HG03103 (cell line): ENCODE measurements at regions not wholly inside any gene's neighbourhood (a gene's known extent, or its start where the extent isn't known, plus 50 kb on each side); places are given as distances from the start of the nearest gene placed in this dataset.
"Not testable (repeated sequence)": the region's sequence is repeated elsewhere in the genome, so short reads cannot be mapped to it uniquely, and the experiment has no call there.

Experiments
- ATAC-seq: cut with Tn5 transposase; IDR thresholded peaks from one replicate; pipeline ENCODE4 v1.9.1; 2021; ENCODE audit warnings: low read depth; ENCODE audit not compliant: unreplicated experiment

DNA sequence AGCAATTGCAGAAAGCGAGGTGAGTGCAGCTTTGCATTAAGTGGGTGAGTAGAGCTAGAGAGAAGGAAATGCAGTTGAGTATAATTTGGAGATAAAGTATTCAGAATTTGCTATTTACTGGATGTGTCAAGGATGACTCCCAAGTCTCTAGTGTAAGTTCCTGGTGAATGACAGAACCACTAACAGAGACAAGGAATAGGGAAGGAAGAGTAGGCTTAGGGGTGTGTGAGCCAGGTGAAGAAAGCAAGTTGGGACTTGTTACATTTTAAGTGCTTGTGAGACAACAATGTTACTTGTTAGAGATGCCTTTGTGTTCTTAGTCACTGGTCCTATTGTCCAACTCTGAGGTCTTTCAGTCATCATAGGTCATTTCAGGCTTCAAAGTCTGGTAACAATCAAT lies 70.8 kb downstream of the TBC1D26 start:
- ATAC-seq: not testable (repeated sequence)

DNA sequence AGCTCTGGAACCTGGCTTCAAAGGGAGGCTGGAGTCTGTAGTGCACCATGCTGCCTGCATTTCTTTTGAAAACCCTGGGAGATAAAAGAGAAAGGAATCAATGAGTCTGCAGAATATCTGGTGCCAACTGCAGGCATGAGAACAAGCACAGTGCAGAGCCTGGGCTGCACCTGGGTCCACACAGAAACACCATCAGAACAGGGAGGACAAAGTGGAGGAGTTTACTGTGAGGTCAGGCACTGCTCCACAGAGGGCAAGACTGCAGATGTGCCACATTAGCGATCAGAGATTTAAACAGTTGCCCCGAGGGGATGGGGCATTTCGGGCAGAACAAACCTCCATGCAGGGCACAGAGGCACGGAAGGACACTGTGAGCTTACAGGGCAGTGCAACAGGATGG lies 74.7 kb downstream of the TBC1D26 start:
- ATAC-seq: not testable (repeated sequence)

DNA sequence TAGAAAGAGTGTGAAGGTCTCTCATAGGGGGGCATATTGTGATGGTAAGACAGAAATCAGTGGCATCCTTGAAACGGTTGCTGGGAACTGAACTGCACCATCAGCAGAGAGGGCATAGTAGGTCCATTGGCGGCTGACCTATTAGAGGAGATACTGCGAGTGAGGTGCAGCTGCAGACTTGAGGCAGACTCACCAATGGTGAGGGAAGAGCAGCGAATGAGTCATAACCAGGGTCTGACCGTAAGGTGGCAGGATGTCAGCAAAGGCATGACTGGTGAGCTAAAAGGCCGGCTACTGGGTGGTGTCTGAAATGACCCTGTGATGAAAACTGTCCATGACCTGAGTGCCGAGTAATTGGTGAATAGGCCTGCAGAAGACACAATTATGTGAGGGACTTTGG lies 81.3 kb downstream of the TBC1D26 start:
- ATAC-seq: not testable (repeated sequence)

DNA sequence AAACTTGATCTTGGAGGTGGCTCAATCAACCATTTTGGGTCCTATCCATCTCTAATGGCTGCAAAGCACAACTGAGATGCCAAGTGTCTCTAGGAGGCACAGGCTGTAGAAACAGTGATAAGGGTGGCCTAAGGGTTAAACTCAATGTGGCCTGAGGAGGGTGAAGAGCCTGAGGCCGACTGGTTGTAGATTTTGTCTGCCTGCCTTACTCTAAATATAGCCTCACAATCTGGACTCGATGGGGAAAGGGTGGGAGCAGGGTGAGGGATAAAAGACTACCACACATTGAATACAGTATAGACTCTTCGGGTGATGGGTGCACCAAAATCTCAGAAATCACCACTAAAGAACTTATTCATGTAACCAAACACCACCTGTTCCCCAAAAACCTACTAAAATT lies 81.9 kb downstream of the TBC1D26 start:
- not testable (repeated sequence) for ATAC-seq

DNA sequence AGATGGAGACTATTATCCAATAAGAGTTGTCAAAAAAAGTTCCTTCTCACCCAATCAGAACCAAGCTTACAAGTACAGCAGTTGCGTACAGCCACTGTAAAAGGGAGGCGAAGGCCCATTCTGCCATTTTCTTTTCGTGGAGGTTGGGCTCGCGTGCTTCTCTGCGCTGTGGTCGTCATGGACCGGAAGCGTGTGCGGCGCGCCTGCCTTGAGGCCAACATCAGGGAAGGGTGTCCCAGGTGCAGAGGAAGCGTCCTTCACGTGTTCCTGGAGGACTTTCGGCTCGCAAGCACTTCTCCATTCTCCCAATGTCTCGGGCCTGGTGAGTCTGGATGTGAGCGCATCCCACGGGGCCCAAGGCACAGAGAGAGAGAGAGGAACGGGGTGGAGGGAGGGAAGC lies 85.8 kb downstream of the TBC1D26 start:
- not testable (repeated sequence) for ATAC-seq

DNA sequence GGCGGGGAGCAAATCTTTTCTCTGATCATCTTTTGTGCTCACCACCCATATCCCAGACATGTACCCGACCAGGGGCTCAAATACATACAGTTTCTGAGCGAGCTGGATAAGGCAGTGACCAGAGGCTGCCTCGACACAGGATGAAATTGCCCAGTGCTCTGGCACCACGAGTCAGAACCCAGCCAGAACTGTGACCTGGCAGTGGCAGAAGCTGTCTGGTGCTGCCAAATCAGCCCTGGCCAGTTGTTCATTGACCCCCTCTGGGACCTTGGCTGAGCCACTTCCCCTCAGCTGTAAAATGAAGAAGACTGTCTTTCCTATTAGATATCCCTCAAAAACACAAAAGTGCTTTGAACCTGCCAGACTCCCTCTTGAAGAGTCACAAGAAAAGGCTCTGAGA lies 90.2 kb downstream of the TBC1D26 start:
- not testable (repeated sequence) for ATAC-seq

DNA sequence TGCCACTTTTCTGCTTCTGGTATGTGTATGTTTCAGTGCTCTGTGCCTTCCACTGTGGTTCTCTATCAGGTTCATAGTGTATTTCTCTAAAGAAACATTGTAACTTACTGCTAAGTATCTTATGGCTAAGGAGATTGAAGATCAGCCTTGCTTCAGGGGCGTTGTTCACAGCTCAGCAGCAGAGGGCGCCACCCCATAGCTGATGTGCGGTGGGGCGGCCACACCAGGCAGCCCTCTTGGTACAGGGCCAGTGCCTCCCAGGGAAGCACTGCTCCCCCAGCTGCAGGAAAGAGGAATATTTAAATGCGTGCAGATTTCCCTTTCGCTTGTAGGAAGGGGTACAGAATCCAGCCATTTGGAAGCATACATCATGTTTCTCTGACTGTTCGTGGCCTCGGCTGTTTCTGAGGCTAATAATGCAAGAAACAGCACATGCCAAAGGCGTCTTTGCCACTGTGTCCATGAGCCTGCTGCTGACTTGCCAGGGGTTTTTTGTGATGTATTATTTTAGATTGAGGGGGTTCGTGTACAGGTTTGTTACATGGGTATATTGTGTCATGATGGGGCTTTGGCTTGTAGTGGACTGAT lies 96.7 kb downstream of the TBC1D26 start:
- ATAC-seq: peak; percentile 31

DNA sequence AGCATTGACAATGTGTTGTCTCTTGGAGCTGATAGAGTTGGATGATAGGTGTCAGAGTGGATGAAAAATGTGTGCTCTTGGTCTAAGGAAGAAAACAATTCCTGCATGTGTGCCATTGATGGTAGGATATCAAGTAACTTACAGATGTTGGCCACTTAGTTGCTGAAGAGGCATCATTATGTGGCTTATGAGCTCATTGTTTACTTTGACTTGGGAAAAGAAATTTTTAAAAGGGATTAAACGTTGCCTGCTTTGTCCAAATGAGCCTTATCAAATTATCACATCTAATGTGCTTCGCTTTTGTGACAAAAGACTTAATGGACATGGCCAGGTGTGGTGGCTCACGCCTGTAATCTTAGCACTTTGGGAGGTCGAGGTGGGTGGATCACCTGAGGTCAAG lies 98.1 kb downstream of the TBC1D26 start:
- not testable (repeated sequence) for ATAC-seq

DNA sequence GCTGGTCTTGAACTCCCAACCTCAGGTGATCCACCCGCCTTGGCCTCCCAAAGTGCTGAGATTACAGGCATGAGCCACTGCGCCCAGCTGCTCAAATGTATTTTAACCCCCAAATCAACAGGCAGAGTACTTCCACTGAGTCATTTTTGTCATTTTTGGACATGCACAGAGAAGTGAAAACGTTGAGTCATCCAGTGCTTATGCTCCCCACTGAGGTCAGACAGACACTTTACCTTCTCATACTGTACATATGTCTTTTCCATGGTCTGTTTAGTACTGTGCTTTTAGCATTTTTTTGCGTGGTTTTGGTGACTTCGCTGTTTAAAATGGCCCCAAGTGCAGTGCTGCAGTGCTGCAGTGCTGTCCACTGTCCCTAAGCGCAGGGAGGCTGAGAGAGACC lies 99.1 kb downstream of the TBC1D26 start:
- peak; percentile 91 for ATAC-seq

DNA sequence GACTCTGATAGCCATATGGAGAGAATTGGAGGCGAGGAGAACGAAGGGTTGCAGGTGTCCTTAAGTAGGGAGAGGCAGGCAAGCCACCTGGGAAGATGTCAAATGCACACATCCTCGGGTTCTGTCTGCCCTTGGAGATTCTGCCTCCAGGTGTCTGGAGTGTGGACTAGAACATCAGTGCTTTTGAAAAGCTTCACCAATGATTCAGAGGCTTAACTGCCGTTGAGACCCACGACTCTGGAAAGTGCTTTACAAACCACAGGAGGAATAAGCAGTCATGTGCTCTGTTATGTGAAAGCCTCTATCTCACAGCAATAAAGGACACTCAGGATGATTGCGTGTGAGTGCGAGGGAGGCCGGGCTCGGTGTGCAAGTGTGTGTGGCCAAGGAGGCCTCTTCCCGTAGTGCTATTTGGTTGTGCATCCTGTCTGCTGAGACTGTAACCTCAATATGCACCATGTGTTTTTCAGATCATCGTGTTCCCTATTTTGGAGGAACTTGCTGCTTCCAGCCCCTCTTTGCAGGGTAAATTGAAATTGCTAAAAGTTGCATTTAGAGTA lies 100.9 kb downstream of the TBC1D26 start:
- not testable (repeated sequence) for ATAC-seq

DNA sequence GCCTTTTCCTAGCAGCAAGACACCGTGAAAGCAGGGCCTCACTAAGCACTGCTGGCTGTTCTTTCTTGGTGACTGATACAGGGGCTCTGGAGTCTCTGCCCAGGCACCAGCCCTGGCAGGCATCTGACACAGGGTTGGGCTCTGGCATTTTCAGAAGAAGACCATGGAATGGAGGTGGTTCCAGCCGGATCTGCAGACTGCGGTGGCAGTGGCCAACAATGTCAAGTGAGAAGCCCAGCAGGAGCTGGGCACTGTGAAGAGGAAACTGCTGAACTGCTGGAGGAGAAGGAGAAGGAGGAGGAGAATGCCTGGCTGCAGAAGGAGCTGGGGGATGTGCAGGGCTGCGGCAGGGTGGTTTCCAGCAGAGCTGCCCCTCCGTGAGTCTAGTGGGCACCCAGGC lies 101.8 kb downstream of the TBC1D26 start:
- not testable (repeated sequence) for ATAC-seq

DNA sequence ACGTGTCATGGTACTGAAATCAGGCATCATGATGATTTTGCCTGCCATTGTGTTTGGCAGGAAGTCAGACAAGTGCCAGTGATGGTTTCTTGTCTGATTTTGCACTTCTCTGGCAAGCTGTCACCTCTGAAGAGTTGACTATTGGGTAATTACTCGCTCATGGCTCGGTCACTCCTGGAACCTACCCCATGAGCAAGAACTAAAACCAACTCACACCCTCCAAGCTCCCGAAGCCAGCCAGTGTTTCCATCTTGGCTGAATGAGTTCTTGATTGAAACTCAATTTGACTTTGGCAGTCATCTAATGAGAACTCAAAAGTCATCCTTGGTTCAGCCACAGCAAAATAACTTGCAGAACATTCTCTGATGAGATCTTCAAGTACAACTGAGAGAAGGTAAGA lies 103.4 kb downstream of the TBC1D26 start:
- ATAC-seq: not testable (repeated sequence)

DNA sequence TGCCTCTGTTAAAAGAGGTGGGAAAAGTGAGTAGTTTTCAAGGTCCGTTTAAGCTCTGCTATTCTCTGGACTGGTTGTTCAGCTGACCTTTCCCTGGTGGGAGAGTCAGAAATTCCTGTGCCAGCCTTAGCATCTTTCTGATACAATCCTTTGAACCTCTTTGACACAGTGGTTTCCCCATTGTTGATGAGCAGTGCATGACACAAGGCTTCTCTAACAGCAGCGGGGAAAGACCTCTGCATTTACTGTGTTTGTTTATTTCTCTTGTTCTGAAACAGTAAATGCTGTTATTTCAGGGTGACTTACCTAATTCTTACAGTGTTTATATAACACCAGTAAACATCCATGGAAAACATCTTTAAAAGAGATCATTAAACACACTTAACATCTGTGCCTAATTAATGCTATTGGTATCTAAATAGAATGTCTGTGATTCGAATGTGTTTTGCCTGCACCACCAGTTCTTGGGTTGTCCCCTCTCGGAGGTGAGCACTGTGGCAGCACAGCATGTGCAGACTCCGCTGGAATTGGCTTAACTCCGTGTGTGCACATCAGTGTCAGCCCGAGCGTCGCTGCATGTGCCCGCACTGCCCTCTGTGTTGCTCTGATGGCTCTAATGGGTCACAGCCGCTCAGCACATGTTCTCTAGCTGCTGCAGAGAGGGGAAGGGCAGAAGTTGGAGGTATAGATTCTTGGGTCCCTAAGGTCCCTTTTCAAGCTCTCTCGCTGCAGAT lies 104.3 kb downstream of the TBC1D26 start:
- ATAC-seq: not testable (repeated sequence)

DNA sequence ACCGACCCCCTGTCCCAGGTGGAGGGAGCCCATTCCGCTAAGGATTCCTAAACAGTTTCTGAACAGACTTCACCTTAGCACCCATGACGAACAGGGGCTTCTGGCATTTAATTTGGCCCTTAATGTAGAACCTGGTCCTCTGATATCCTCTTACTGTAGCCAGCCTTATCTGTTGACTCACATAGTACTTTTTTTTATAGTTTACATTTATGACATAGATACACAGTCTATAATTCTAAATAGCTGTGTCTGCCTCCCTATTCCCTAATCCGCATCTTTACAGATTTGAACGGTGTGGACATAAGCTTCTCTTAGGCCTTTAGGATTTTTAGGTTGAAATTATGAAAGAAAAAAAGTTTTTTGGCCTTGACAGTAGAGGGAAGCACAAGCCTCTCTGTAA lies 104.9 kb downstream of the TBC1D26 start:
- ATAC-seq: not testable (repeated sequence)

DNA sequence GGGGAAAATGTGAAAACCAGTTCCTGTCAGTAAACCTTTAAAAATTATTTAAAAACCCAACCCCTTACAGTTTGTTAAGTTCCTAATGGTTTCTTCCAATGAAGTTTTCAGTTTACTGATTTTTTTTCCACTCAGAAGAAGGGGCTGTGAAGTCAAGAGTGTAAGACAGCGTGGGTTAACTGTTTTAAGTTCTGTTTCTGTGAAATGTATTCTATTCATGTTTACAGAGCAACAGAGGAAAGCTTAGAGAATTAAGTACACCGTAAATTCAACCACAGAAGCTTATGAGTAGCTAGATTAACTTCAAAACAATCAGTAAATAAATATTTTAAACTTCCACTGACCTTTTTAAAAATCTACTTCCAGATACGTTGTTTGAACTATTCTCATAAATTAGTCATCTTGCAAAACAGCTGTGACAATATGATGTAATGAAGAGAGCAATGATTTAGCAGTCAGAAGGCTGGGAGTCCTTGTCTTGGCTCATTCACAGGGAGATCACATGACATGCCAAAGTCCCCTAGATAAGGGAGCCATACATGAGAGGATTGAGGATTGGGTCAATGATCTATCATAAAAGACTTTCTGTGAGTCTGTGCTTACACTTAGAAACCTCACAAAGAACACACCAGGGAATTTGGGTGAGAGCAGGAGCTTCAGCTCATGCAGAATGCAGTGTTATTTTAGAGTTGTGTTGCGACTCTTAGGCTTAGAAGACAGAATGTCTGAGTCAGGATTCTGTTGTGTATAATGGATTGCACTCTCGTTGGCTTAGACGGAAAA lies 97.3 kb upstream of the ADORA2B start:
- ATAC-seq: not testable (repeated sequence)

DNA sequence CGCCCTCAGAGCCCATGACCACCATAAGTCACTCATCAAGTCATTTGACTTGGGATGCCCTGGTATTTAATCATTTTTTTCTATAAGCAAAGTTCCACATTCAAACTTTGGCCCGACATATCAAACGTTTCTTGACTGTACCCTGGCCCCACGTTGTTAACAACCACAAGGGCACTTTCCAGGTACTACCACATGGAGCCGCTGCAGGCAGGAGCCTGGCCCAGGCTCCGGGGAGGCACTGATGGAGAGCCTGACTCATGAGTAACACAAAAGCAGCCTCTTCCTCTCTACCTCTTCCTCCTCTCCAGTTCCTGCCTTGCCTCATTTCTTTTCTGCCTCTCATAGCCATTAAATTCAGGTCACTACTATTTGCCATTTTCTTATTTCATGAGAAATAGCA lies 95.9 kb upstream of the ADORA2B start:
- peak; percentile 51 for ATAC-seq

DNA sequence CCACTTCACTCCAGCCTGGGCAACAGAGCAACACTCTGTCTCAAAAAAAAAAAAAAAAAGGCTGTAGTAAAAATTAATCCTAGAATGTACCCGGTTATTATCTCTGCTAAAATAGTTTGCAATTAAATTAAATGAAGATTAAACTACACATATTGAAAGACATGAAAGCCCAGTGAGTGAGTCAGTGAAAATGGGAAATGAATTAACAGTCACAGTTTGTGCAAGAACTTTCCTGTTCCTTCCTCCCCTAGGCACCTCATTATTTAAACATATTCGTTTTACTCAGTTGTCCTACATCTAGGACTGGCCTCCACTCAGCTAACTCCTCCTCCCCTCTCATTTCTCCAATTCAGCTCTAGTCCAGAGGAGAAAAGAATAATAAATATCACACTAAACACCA lies 94.9 kb upstream of the ADORA2B start:
- ATAC-seq: not testable (repeated sequence)

DNA sequence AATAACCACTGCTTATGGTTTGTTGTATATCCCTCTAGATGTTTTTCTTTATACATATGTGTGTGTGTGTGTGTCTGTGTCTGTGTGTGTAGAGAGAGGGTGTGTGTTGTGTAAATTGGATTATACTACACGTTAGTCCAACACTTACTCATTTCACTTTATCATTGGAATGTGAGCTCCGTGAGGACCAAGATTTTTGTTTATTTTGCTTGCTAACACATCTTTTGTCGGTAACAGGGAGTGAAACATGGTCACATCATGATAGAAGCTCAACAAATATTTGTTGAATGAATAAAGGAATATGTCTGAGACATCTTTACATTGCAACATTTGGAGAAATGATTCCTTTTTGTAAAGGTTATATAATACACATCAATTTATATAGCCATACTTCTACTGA lies 94.2 kb upstream of the ADORA2B start:
- ATAC-seq: not testable (repeated sequence)

DNA sequence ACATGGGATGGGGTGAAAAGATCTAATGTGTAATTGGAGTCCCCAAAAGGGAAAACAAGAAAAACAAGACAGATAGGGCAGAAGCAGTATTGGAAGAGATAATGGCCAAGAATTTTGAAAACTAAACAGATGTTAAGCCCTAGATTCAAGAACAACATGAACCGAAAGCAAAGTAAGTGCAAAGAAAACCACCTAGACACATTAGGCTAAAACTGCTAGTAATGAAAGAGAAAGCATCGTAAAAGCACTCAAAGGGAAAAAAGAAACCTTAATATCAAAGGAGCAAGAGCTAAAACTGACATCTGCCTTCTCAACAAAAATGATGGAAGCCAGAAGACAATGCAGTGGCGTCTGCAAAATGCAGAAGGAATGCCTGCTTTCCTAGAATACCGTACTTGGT lies 92.1 kb upstream of the ADORA2B start:
- ATAC-seq: not testable (repeated sequence)

DNA sequence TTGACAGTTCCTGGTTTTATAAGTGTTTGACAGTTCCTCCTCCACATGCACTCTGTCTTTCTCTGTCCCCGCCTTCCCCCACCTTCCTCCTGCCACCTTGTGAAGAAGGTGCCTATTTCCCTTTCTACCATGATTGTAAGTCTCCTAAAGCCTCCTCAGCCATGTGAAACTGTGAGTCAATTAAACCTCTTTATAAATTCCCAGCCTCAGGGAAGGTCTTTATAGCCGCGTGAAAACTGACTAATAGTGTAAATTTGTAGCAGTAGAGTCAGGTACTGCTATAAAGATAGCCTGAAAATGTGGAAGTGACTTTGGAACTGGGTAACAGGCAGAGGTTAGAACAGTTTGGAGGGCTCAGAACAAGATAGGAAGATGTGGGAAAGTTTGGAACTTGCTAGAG lies 88.7 kb upstream of the ADORA2B start:
- not testable (repeated sequence) for ATAC-seq

DNA sequence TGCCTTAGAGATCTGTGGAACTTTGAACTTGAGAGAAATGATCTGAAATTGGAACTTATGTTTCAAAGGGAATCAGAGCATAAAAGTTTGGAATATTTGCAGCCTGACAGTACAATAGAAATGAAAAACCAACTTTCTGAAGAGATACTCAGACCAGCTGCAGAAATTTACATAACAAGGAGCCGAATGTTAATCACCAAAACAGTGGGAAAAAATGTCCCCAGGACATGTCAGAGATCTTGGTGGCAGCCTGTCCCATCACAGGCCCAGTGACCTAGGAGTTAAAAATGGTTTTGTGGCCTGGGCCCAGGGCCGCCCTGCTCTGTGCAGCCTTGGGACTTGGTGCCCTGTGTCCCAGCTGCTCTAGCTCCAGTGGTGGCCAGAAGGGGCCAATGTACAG lies 88.2 kb upstream of the ADORA2B start:
- not testable (repeated sequence) for ATAC-seq
